ENCODE measurements at regions not wholly inside any gene's neighbourhood (a gene's known extent, or its start where the extent isn't known, plus 50 kb on each side); places are given as distances from the start of the nearest gene placed in this dataset.

DNA sequence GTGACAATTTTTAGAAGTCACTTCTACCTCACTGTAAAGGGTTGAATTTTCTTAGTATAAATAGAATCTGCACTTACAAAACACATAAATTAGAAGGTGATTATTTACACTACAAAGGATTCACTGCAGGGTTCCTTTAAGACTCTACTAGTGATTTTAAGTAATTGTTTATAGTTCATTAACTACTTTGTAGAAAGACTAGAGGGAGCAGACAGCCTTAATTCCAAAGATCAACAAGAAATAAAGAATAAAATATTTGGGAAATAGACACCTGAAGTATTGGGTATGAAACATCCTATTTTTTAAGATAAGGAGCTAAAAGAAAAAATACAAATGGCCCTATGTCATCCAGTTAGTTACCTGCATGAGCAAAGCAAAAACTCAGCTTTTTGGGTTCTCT, 360.5 kb upstream of the ALCAM start:
- no peak for ATAC-seq
- TF ChIP-seq ZFP3 (CRISPR knock-in tag; IDR thresholded peaks at IDR 0.05) (no peak), SNAI2 (CRISPR knock-in tag; IDR thresholded peaks at IDR 0.05) (no peak), ZNF8 (CRISPR knock-in tag; IDR thresholded peaks at IDR 0.05) (no peak), OSR1 (CRISPR knock-in tag; IDR thresholded peaks at IDR 0.05) (no peak), BACH2 (CRISPR knock-in tag; IDR thresholded peaks at IDR 0.05; ENCODE audit: borderline replicate concordance) (no peak), RARB (CRISPR knock-in tag; IDR thresholded peaks at IDR 0.05) (no peak), ARNTL (CRISPR knock-in tag; IDR thresholded peaks at IDR 0.05; ENCODE audit: borderline replicate concordance, low read depth) (no peak), ISL1 (CRISPR knock-in tag; IDR thresholded peaks at IDR 0.05) (no peak), ZNF70 (CRISPR knock-in tag; IDR thresholded peaks at IDR 0.05) (no peak), CSDC2 (CRISPR knock-in tag; IDR thresholded peaks at IDR 0.05) (no peak), TCF4 (CRISPR knock-in tag; IDR thresholded peaks at IDR 0.05; ENCODE audit: borderline replicate concordance) (no peak), TOX (CRISPR knock-in tag; IDR thresholded peaks at IDR 0.05; ENCODE audit: borderline replicate concordance) (no peak), GLIS3 (CRISPR knock-in tag; IDR thresholded peaks at IDR 0.05) (no peak)
- TF ChIP-seq, protein P1, sequence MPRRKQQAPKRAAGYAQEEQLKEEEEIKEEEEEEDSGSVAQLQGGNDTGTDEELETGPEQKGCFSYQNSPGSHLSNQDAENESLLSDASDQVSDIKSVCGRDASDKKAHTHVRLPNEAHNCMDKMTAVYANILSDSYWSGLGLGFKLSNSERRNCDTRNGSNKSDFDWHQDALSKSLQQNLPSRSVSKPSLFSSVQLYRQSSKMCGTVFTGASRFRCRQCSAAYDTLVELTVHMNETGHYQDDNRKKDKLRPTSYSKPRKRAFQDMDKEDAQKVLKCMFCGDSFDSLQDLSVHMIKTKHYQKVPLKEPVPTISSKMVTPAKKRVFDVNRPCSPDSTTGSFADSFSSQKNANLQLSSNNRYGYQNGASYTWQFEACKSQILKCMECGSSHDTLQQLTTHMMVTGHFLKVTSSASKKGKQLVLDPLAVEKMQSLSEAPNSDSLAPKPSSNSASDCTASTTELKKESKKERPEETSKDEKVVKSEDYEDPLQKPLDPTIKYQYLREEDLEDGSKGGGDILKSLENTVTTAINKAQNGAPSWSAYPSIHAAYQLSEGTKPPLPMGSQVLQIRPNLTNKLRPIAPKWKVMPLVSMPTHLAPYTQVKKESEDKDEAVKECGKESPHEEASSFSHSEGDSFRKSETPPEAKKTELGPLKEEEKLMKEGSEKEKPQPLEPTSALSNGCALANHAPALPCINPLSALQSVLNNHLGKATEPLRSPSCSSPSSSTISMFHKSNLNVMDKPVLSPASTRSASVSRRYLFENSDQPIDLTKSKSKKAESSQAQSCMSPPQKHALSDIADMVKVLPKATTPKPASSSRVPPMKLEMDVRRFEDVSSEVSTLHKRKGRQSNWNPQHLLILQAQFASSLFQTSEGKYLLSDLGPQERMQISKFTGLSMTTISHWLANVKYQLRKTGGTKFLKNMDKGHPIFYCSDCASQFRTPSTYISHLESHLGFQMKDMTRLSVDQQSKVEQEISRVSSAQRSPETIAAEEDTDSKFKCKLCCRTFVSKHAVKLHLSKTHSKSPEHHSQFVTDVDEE (CRISPR knock-in tag; IDR thresholded peaks at IDR 0.05), result no peak
- TF ChIP-seq, protein P2, sequence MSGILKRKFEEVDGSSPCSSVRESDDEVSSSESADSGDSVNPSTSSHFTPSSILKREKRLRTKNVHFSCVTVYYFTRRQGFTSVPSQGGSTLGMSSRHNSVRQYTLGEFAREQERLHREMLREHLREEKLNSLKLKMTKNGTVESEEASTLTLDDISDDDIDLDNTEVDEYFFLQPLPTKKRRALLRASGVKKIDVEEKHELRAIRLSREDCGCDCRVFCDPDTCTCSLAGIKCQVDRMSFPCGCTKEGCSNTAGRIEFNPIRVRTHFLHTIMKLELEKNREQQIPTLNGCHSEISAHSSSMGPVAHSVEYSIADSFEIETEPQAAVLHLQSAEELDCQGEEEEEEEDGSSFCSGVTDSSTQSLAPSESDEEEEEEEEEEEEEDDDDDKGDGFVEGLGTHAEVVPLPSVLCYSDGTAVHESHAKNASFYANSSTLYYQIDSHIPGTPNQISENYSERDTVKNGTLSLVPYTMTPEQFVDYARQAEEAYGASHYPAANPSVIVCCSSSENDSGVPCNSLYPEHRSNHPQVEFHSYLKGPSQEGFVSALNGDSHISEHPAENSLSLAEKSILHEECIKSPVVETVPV (CRISPR knock-in tag; IDR thresholded peaks at IDR 0.05), result no peak
- TF ChIP-seq, protein P3, sequence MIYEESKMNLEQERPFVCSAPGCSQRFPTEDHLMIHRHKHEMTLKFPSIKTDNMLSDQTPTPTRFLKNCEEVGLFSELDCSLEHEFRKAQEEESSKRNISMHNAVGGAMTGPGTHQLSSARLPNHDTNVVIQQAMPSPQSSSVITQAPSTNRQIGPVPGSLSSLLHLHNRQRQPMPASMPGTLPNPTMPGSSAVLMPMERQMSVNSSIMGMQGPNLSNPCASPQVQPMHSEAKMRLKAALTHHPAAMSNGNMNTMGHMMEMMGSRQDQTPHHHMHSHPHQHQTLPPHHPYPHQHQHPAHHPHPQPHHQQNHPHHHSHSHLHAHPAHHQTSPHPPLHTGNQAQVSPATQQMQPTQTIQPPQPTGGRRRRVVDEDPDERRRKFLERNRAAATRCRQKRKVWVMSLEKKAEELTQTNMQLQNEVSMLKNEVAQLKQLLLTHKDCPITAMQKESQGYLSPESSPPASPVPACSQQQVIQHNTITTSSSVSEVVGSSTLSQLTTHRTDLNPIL (CRISPR knock-in tag; IDR thresholded peaks at IDR 0.05; ENCODE audit: low read depth), result no peak
- TF ChIP-seq, protein P4, sequence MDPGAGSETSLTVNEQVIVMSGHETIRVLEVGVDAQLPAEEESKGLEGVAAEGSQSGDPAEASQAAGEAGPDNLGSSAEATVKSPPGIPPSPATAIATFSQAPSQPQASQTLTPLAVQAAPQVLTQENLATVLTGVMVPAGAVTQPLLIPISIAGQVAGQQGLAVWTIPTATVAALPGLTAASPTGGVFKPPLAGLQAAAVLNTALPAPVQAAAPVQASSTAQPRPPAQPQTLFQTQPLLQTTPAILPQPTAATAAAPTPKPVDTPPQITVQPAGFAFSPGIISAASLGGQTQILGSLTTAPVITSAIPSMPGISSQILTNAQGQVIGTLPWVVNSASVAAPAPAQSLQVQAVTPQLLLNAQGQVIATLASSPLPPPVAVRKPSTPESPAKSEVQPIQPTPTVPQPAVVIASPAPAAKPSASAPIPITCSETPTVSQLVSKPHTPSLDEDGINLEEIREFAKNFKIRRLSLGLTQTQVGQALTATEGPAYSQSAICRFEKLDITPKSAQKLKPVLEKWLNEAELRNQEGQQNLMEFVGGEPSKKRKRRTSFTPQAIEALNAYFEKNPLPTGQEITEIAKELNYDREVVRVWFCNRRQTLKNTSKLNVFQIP (CRISPR knock-in tag; IDR thresholded peaks at IDR 0.05; ENCODE audit: borderline replicate concordance, low read depth), result no peak

DNA sequence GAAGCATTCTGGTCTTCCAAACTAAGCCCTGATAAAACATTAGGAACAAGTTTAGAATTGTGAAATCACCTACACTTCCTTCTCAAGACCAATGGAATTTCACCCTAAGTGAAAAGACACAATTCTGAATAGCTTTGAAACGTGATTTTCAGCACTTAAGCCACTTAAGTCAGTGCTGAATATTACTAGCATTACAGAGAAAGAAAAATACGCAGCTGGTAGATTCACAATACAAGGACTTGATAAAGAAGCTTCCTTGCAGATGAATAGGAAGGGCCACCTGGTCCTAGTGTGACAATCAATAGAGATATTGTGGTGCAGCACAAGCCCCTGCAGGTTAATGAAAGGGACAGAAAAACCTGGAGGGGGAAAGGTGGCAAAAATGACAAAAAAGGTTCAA, 353.1 kb upstream of the ALCAM start:
- ATAC-seq, result no peak
- TF ChIP-seq SNAI2 (CRISPR knock-in tag; IDR thresholded peaks at IDR 0.05) (no peak), PPARA (CRISPR knock-in tag; IDR thresholded peaks at IDR 0.05; ENCODE audit: borderline replicate concordance) (no peak), TCF4 (CRISPR knock-in tag; IDR thresholded peaks at IDR 0.05; ENCODE audit: borderline replicate concordance) (no peak), ISL1 (CRISPR knock-in tag; IDR thresholded peaks at IDR 0.05) (no peak)

DNA sequence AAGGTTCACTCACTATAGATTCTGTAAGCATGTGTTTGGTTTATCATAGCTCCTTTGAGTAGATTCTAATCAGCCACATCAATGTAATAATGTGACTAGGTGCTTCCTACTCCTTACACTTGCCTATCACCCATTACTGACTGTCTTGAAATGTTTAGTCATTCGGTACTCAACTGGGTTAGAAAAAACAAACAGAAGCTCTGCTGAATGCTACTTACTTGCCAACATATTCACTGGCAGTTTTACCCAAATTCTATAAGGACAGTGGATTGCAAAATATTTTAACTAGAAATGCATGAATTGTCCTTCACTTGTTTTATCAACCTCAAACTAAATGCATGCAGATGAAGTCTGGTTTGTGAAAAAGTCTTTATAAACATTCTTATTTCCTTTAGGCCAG, 352.1 kb upstream of the ALCAM start:
- ATAC-seq, result no peak
- TF ChIP-seq PPARA (CRISPR knock-in tag; IDR thresholded peaks at IDR 0.05; ENCODE audit: borderline replicate concordance), result no peak
- TF ChIP-seq, protein P5, sequence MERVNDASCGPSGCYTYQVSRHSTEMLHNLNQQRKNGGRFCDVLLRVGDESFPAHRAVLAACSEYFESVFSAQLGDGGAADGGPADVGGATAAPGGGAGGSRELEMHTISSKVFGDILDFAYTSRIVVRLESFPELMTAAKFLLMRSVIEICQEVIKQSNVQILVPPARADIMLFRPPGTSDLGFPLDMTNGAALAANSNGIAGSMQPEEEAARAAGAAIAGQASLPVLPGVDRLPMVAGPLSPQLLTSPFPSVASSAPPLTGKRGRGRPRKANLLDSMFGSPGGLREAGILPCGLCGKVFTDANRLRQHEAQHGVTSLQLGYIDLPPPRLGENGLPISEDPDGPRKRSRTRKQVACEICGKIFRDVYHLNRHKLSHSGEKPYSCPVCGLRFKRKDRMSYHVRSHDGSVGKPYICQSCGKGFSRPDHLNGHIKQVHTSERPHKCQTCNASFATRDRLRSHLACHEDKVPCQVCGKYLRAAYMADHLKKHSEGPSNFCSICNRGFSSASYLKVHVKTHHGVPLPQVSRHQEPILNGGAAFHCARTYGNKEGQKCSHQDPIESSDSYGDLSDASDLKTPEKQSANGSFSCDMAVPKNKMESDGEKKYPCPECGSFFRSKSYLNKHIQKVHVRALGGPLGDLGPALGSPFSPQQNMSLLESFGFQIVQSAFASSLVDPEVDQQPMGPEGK (CRISPR knock-in tag; IDR thresholded peaks at IDR 0.05; ENCODE audit: borderline replicate concordance), result no peak
- TF ChIP-seq ZC3H10 (CRISPR knock-in tag; IDR thresholded peaks at IDR 0.05), result no peak
- TF ChIP-seq, protein P1 (CRISPR knock-in tag; IDR thresholded peaks at IDR 0.05), result no peak
- TF ChIP-seq, protein P3 (CRISPR knock-in tag; IDR thresholded peaks at IDR 0.05; ENCODE audit: low read depth), result no peak
- TF ChIP-seq, protein P2 (CRISPR knock-in tag; IDR thresholded peaks at IDR 0.05), result no peak
- TF ChIP-seq, protein P4 (CRISPR knock-in tag; IDR thresholded peaks at IDR 0.05; ENCODE audit: borderline replicate concordance, low read depth), result no peak
- no peak for TF ChIP-seq ZNF8 (CRISPR knock-in tag; IDR thresholded peaks at IDR 0.05)
- no peak for TF ChIP-seq TCF4 (CRISPR knock-in tag; IDR thresholded peaks at IDR 0.05; ENCODE audit: borderline replicate concordance)
- TF ChIP-seq ISL1 (CRISPR knock-in tag; IDR thresholded peaks at IDR 0.05), result no peak
- no peak for TF ChIP-seq CSDC2 (CRISPR knock-in tag; IDR thresholded peaks at IDR 0.05)
